B cell (primary cell): ENCODE measurements at regions not wholly inside any gene's neighbourhood (a gene's known extent, or its start where the extent isn't known, plus 50 kb on each side); places are given as distances from the start of the nearest gene placed in this dataset.

Experiments
- ATAC-seq: fragments of 200-7000 bp; cut with Tn5 transposase; one replicate; pipeline ENCODE4 v1.10.0; 2021; ENCODE audit warnings: low read depth, mild to moderate bottlenecking, moderate number of reproducible peaks, moderate library complexity
- CTCF ChIA-PET: fragments of 350-600 bp; sonication (Branson Sonifier 250); formaldehyde crosslinking; loops from one replicate; lab custom pipeline; 2021; ENCODE audit warnings: antibody characterized with exemption, inconsistent platforms; lab: Charles Lee
- POLR2A ChIA-PET: fragments of 350-600 bp; sonication (Branson Sonifier 250); formaldehyde crosslinking; loops from one replicate; lab custom pipeline; 2021; ENCODE audit warnings: antibody characterized with exemption; lab: Charles Lee
- DNase-seq: peaks from one replicate; pipeline ENCODE4 v3.0.0; 2013
- H2AFZ ChIP-seq: 2 replicates; pipeline ENCODE4 v1.6.1; 2012; ENCODE audit warnings: mild to moderate bottlenecking, low read depth, low read length; ENCODE audit not compliant: insufficient read depth, poor library complexity, severe bottlenecking
- H3K27ac ChIP-seq, 2 donors: 1 replicate in 1 of 2; 2 replicates in 1 of 2; pipeline ENCODE4 v1.5.1; 2012 to 2013; ENCODE audit warnings: low read length in 2 of 2, mild to moderate bottlenecking in 2 of 2, moderate library complexity in 1 of 2
- H3K27me3 ChIP-seq, 4 experiments: fragments of 200-600 bp in 1 of 4; sonication (generic) in 1 of 4; replicated peaks in 1 of 4; 1 replicate in 2 of 4; 2 replicates in 2 of 4; pipeline versions ENCODE4 v1.6.1 to v1.7.0; 2013 to 2016; ENCODE audit warnings: low read length in 3 of 4, mild to moderate bottlenecking in 2 of 4, mixed read lengths in 1 of 4, moderate library complexity in 1 of 4; ENCODE audit not compliant: insufficient read depth in 4 of 4, control insufficient read depth in 3 of 4; ENCODE audit errors: control extremely low read depth in 1 of 4
- H3K36me3 ChIP-seq, 2 experiments: replicated peaks in 1 of 2; 1 replicate in 1 of 2; 2 replicates in 1 of 2; pipeline versions ENCODE4 v1.6.1 to v1.7.1; 2013; ENCODE audit warnings: low read length in 1 of 2; ENCODE audit not compliant: insufficient read depth in 2 of 2, control insufficient read depth in 1 of 2; ENCODE audit errors: control extremely low read depth in 1 of 2, extremely low read depth in 1 of 2
- H3K4me1 ChIP-seq, 2 donors: fragments of 200-600 bp in 1 of 2; sonication (generic) in 1 of 2; 1 replicate in 1 of 2; 2 replicates in 1 of 2; pipeline versions ENCODE4 v1.5.1 to v1.6.1; 2013 to 2017; ENCODE audit warnings: low read length in 2 of 2; ENCODE audit not compliant: control insufficient read depth in 2 of 2, insufficient read depth in 2 of 2
- H3K4me2 ChIP-seq: replicated peaks from 2 replicates; pipeline ENCODE3; 2012; ENCODE audit warnings: mild to moderate bottlenecking, low read depth, low read length; ENCODE audit not compliant: poor library complexity, severe bottlenecking
- H3K4me3 ChIP-seq, 5 experiments: fragments of 200-600 bp in 1 of 5; sonication (generic) in 1 of 5; 1 replicate in 3 of 5; 2 replicates in 2 of 5; pipeline versions ENCODE4 v1.5.1 to v1.7.0; 2011 to 2016; ENCODE audit warnings: low read length in 4 of 5, mild to moderate bottlenecking in 4 of 5, low read depth in 2 of 5, control low read depth in 1 of 5, moderate library complexity in 1 of 5; ENCODE audit not compliant: insufficient read depth in 1 of 5; ENCODE audit errors: control extremely low read depth in 1 of 5, extremely low read depth in 1 of 5
- H3K79me2 ChIP-seq: fragments of 200-600 bp; sonication (generic); one replicate; pipeline ENCODE4 v1.6.0; 2016; ENCODE audit warnings: low read length; ENCODE audit not compliant: control insufficient read depth, insufficient read depth
- H3K9ac ChIP-seq: fragments of 200-600 bp; sonication (generic); 2 replicates; pipeline ENCODE4 v1.6.1; 2017; ENCODE audit warnings: mild to moderate bottlenecking, low read length, moderate library complexity
- H3K9me3 ChIP-seq, 3 donors: one replicate each; pipeline versions ENCODE4 v1.6.1 to v1.7.1; 2013; ENCODE audit warnings: low read length in 2 of 3; ENCODE audit not compliant: control insufficient read depth in 2 of 3, insufficient read depth in 1 of 3; ENCODE audit errors: control extremely low read depth in 1 of 3
- H4K20me1 ChIP-seq: 2 replicates; pipeline ENCODE4 v1.6.0; 2012; ENCODE audit warnings: mild to moderate bottlenecking, low read length; ENCODE audit not compliant: insufficient read depth, control insufficient read depth, poor library complexity, severe bottlenecking
- H3K27ac Mint-ChIP-seq: one replicate; pipeline ENCODE4 v1.8.0; 2021; ENCODE audit warnings: mixed read lengths
- H3K27me3 Mint-ChIP-seq: one replicate; pipeline ENCODE4 v1.8.0; 2021; ENCODE audit warnings: mixed read lengths
- H3K4me1 Mint-ChIP-seq: one replicate; pipeline ENCODE4 v1.8.0; 2021; ENCODE audit warnings: mixed read lengths
- H3K4me3 Mint-ChIP-seq: one replicate; pipeline ENCODE4 v1.8.0; 2021; ENCODE audit warnings: mixed read lengths
- H3K9me3 Mint-ChIP-seq: one replicate; pipeline ENCODE4 v1.8.0; 2022; ENCODE audit warnings: mixed read lengths; ENCODE audit not compliant: insufficient read depth
- CTCF ChIP-seq: fragments of 200-600 bp; IDR thresholded peaks from one replicate; pipeline ENCODE4 v1.8.0; 2022; ENCODE audit warnings: antibody characterized with exemption, mild to moderate bottlenecking
- EZH2 ChIP-seq: IDR thresholded peaks from 2 replicates; pipeline ENCODE4 v1.6.1; 2012; ENCODE audit warnings: borderline replicate concordance, low read depth, mild to moderate bottlenecking, moderate library complexity, low read length; ENCODE audit not compliant: insufficient read depth, poor library complexity, severe bottlenecking
- WGBS: methylation state at CpG from one replicate; pipeline ENCODE4 v1.1.5; 2013; ENCODE audit warnings: missing lambda C conversion rate; ENCODE audit not compliant: insufficient coverage; 5-methylcytosine and 5-hydroxymethylcytosine counted together
- intact Hi-C: fragments of 100-400 bp; cut with micrococcal nuclease; formaldehyde crosslinking; loops from one replicate; pipeline ENCODE4 v1.10.0; 2022

- DNase-seq = no peak
Measured at GRCh38 chr1:199515261-199515660, 512.2 kb upstream of the NR5A2 start.

GRCh38 chr1:199522338-199522737 is 505.2 kb upstream of the NR5A2 start:
- no CpG with 5 or more reads among the region's 1 CpG for WGBS
- Histone ChIP-seq H3K4me1 (no peaks in the 10 kb centered on the region), H3K36me3 (no peaks in the 10 kb centered on the region), H3K79me2 (no peaks in the 10 kb centered on the region), H3K9ac (no peak overlapping the region), H3K4me2 (no peak overlapping the region), H3K27ac (no peak overlapping the region), H3K27me3 (no peaks in the 10 kb centered on the region), H4K20me1 (no peaks in the 10 kb centered on the region), H3K9me3 (no peaks in the 10 kb centered on the region), H3K4me3 (no peak overlapping the region), H2AFZ (no peak overlapping the region)
- no peaks in the 10 kb centered on the region for H3K27me3 Mint-ChIP-seq
- ATAC-seq (no peak), DNase-seq (no peak)
- no peak overlapping the region for H3K27ac Mint-ChIP-seq
- H3K9me3 Mint-ChIP-seq = no peaks in the 10 kb centered on the region
- no peaks in the 10 kb centered on the region for H3K4me1 Mint-ChIP-seq
- CTCF ChIA-PET = no interaction called here
- TF ChIP-seq CTCF = no peak
- TF ChIP-seq EZH2 = no peak
- intact Hi-C loops = no loop called here
- no peak overlapping the region for H3K4me3 Mint-ChIP-seq
- POLR2A ChIA-PET = no interaction called here

More at GRCh38 chr1:199515261-199515660, 512.2 kb upstream of the NR5A2 start:
- no peak overlapping the region for H3K27ac Mint-ChIP-seq
- Histone ChIP-seq H3K4me2 (no peak overlapping the region), H3K27me3 (no peaks in the 10 kb centered on the region), H2AFZ (no peak overlapping the region), H3K9me3 (peaks cover 0 to 1% (median 0%) of the 10 kb centered on the region in 3 donors), H3K79me2 (no peaks in the 10 kb centered on the region), H3K36me3 (no peaks in the 10 kb centered on the region), H3K9ac (no peak overlapping the region), H3K4me3 (no peak overlapping the region), H4K20me1 (no peaks in the 10 kb centered on the region), H3K27ac (no peak overlapping the region), H3K4me1 (peaks cover 15 to 20% of the 10 kb centered on the region in 2 donors)
- ChIA-PET CTCF (no interaction called here), POLR2A (no interaction called here)
- H3K4me3 Mint-ChIP-seq = no peak overlapping the region
- intact Hi-C loops = no loop called here
- no peaks in the 10 kb centered on the region for H3K9me3 Mint-ChIP-seq
- ATAC-seq = no peak
- H3K4me1 Mint-ChIP-seq = peaks cover 17% of the 10 kb centered on the region
- WGBS = 100% methylated on average over 2 of the region's 4 CpGs
- no peak for TF ChIP-seq EZH2
- TF ChIP-seq CTCF = no peak
- no peaks in the 10 kb centered on the region for H3K27me3 Mint-ChIP-seq
